NCI-H2029 treated with DMSO at 0.1 percent for 48 hours (cell line): ENCODE measurements at regions not wholly inside any gene's neighbourhood (a gene's known extent, or its start where the extent isn't known, plus 50 kb on each side); places are given as distances from the start of the nearest gene placed in this dataset.
A peak's percentile ranks its signal among the peaks of the same experiment; 100 is the strongest.
"Not testable (repeated sequence)": the region's sequence is repeated elsewhere in the genome, so short reads cannot be mapped to it uniquely, and the experiment has no call there.

ENCODE experiments used
- DNase-seq: peaks from one replicate; lab custom pipeline; 2025; lab: John Stamatoyannopoulos, UW

DNA sequence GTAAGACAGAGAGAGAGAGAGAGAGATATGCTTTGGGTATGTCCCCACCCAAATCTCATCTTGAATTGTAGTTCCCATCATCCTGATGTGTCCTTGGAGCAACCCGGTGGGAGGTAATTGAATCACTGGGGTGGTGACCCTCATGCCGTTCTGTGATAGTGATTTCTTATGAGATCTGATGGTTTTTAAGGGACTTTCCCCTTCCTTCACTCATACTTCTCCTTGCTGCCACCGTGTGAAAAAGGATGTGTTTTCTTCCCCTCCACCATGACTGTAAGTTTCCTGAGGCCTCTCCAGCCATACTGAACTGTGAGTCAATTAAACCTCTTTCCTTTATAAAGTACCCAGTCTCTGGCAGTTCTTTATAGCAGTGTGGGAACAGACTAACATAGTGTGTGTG lies 60.3 kb downstream of the EOMES start:
- DNase-seq = no peak

DNA sequence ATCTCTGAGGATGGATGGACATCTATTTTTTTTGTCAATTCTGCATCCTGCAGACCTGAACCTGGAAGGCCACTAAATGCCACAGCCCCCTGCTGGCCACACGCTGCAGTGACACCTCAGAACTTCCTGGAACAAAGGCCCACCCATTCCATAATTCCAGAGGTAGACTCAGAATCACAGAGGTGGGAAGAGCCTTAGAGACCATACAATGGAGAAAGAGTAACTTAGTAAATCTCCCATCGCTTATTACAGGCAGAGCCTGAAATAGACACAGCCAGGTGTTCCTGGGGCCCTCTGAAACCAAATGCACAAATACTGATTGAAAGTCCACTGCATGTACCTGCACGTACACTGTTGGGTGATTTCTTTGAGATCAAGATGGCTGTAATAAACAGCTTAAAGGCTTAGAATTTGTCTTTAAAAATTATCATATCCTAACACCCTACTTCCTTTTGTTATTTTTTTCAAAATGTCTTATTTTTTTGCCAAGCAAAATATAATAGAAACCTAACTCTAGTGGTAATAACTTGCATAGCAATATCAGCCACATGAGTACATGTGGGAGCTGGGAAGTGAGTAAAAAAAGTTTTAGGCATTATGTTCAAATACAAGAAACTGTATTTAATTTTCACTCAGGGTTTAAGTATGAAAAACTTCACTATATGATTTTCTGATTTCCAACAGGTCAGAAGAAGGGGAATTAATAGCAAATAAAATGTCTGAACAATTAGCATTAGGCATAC lies 62.7 kb downstream of the EOMES start:
- DNase-seq = peak; percentile 50

DNA sequence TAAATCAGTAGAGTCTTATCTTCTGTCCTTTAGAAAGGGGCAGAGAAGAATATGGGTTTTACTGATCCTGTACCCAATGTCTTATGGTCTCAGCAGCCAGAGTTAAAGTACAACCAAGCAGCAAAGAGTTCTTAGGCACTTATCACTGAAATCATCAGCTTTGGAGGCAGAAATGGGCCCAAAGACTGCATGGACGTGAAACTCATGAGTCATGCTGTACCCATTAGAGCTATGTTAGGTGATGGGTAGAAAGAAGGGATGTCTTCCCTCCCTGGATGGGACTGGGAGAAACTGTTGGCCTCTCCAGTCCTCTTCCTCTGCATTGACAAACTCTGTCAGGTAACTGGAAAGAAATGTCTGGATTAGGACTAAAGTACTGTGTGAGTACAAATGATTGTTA lies 63.4 kb downstream of the EOMES start:
- no peak for DNase-seq

DNA sequence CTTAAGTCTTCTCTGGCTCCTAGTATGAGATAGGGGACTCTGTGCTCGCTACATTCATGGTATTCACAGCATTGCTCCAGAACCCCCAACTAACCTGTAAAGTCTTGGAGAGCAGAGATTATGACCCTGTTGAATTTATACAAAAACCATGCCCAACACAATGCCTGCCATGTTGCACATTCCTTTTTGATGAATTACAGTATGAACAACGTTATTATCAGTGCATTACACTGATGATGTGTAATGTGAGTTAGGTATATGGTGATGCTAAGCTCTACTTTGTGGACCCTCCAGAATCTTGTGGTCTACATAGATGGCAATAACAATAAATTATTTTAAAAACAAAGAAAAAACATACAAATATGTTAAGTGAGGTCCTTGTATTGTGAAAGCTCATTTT lies 64.3 kb downstream of the EOMES start:
- DNase-seq = no peak

DNA sequence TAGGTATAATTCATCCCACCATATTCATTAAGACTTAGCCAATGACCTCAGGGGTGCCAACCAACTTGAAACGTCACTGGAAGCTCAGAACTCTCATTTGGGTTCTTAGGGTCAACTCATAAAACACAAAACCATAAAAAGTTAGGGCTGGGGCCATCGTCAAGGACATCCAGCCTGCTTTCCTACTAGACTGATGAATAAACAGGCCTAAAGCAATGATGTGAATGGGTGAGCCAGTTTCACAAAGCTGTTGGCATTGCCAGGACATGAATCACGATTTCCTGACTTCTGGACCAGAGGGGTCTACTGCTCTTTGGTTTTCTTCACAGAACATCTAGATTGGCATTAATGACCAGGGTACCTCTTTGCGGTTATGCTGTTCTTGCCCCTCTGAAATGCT lies 64.7 kb downstream of the EOMES start:
- no peak for DNase-seq

DNA sequence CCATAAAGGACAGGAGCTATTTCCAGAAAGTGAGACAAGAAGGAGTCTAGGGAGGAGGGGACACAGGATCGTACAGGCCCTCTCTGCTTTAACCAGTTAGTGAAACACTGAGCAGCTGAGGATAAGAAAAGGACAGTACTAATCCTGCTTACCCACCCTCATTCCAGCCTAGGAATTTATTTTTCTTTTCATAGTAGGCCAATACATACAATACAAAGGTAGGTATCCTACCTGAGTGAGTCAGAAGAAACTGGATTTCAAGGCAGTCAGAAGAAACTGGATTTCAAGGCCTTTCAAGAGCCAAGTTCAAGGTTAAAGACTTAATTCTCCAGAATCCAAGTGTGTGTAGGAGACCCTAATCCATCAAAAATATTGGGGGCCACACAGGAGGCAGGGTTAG lies 65.3 kb downstream of the EOMES start:
- DNase-seq = no peak

DNA sequence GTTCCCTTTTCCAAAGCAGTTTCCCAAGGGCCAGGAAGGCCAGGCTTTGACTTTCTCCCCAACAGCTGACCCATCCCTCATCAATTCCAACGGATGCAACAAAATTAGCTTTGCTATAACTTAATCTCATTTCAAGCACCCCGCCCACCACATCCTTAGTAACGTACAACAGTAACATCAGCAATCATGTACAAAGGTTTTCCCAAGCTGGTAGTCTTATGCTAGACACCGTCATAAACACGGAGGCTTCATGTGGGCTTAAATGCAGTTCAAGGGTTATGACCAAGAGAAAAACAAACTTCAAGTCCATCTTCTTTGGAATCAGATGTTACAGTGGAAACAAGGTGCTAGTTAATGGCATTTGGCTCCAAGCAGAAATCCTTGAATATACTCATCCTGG lies 66.6 kb downstream of the EOMES start:
- DNase-seq = no peak

DNA sequence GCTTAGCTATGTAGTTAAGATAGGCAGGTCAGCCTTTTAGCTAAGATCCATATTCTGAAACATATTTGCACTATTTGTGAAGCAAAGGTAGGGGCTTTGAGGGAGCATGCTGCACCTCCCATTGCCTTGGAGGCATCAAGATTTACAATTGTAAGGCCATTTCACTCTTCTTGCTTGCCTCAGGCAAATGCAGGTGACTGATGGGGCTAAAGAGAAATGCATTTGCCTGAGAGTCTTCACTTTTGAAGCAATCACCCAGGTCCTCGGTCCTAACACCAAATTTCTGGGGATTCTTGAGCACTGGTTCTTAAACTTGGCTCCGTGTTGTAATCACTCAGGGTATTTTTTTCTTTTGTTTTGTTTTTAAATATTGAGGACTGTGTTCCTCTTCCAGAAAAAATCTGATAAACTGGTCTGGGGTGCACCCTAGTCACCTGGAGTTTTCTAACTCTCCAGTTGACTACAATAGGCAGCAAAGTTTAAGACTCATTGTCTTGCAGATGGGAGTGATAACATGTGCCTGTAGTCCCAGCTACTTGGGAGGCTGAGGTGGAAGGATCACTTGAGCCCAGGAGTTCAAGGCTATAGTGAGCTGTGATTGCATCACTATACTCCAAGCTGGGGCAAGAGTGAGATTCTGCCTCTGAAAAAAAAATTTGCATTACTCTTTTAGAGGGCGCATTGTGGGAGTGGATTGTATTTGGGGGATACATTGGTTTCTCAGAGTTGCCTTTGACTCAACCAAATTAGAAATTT lies 68.1 kb downstream of the EOMES start:
- no peak for DNase-seq

DNA sequence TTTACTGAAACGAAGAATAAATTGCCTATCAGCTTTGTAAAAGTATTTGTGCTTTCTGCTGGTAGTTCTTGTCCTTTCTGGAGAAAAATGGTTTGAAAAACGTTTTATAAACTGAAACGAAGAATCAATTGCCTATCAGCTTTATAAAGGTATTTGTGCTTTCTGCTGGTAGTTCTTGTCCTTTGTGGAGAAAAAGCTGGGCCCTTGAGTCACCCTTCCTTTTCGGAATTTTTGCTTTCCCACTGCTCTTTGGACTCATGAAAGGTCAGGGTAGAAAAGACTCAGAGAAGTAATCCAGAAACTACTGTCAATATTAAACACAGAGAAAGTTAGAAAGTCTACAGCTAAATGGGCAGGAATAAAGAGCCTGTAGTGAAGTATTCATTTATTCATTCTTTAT lies 72.8 kb downstream of the EOMES start:
- DNase-seq = no peak

DNA sequence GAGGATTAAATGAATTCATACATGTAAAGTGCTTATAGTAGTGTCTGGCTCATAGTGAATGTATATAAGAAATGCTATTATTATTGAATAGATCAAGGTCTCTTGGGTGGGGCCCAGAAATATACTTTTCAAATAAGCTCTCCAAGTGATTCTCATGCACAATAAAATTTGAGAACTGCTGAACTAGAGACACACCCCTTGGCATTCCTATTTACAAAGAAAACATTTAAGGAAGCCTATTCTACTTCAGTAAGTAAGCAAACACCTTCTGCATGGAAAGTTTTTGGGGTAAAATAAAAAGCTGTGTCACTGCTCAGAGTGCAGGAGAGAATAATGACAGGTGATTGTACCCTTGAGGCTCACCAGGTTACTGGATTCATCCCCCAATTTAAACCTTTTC lies 75.2 kb downstream of the EOMES start:
- no peak for DNase-seq

DNA sequence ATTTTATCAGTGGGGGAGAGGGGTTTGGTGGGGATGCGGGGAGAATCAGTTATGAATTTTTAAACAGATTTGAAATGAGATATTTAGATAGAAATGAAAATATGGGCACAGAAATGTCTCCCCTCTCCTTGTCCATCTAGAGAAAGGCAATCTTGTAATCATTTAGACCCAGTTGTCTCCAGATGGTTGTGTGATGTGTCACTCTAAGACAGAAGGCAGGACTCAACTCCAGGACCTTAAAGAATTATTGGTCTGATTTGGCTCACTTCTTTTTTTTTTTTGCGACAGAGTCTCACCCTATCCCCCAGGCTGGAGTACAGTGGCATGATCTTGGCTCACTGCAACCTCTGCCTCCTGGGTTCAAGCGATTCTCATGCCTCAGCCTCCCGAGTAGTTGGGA lies 77.2 kb downstream of the EOMES start:
- no peak for DNase-seq

DNA sequence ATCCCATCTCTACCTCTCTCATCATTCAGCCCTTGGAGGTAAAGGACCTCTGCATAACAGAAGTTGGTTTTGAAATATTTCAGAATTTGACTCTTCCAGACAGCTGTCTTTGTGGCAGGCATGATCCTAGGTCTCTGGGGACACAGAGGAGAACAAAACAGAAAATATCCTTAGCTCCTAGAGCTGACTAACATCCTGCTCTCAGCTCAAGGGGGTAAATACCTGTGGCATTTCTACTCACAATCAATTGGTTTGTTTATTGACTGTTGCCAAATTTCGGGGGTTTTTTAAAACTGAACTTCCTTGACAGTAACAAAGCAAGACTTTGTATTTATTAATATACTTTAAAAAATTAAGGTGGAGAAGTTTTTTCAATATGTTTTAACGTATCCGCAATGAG lies 78.8 kb downstream of the EOMES start:
- DNase-seq = no peak

DNA sequence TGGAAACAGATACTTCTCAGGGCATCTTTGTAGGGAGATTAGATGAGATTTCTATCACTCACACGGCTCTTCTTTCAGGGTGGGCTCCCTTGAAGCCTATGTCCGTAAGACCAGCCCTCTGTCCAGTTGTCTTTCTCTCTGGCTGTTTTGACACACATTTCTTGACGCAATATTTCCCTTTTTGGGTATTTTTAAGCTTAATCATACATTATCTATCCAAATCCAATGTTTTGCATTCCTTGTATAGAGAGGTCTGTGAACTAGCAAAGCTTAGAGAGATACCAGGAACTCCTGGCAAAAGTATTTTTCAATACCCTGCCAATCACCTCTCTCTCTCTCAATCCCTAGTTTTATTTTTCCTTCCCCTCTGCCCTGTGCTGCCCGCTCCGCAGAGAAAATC lies 79.3 kb downstream of the EOMES start:
- DNase-seq = no peak

DNA sequence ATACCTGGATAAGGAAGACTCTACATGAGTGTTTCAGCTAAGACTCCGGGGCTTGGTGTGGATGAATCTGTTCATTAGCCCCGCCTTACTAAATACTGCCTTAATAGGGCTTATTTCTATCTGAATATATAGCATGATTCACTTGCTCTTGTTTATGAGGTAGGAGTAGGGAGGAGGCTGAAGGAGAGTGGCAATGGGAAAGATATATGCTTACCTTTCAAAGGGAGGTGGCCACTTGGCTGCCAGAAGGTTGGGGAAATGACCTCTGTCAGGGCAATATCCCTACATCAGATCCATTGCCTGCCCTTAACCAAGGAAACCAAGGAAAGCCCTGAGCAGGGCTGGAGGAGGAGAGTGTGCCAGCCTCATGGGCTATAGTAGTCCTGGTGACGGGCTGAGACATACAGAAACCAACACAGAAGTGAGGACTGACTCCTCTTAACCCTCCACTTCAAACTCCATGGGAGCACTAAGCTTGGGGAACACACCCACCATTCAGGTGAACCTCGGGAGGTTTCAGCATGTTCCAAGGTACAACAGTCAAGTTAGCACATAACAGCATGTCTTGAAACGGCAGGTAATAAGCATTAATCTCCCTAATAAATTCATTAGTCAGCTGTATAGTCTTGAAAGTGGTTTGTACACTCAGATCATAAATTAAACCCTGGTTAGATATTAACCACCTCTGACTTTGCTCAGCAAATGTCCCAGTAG lies 80.1 kb downstream of the EOMES start:
- DNase-seq = no peak

DNA sequence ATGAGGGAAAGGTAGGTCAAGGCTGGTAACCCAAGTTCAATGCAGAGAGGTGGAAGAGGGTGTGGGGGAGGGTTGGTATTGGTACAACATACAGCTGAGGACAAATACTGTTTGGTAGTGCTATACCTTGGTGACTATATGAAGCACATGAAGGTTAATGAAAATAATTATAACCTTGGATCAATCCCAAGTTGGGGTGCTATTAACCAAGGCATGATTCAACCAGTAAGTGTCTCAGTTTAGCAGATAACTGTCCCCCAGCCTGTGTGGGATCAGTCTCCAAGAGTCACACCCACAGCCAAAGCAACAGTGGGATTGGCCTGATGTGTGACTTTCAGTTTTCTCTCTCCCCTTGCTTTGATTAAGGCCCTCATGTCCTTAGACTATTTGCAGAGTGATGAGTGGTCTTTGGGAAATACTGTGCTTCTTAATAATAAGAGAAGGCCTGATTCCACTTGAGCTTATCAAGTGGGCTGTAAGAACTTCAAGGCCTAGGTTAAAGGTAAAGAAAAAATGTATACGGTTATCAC lies 80.8 kb downstream of the EOMES start:
- no peak for DNase-seq

DNA sequence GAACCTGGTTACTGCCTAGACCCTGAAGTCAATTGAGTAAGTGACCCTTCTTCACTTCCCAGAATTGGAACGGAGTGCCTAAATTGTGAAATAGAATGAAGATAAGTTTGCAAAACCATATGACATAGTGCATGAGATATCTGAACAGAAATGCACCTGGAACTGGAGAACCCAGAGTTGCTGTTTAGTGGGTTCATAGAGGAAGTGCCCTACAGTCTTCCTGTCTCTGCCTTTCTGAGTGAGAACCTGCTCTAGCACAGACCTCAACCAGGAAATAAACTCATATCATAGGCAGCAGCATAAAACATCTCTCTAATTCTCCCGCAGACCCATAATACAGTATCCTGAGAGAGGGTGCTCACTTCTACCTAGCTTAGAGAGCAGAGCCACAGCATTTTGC lies 82.9 kb downstream of the EOMES start:
- DNase-seq = no peak

DNA sequence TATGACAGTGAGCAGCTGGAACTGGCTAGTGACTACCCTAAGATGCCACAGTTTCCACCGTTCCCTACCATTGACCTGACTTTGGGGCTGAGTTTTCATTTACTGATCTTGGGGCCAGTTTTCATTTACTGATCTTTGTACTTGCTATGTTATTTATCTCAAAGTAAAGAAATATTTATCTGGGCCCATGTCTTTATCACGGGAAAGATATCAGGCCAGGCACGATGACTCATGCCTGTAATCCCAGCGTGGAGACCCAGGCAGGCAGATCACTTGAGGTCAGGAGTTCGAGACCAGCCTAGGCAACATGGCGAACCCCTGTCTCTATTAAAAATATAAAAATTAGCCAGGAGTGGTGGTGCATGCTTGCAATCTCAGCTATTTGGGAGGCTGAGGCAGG lies 83.5 kb downstream of the EOMES start:
- DNase-seq = no peak

DNA sequence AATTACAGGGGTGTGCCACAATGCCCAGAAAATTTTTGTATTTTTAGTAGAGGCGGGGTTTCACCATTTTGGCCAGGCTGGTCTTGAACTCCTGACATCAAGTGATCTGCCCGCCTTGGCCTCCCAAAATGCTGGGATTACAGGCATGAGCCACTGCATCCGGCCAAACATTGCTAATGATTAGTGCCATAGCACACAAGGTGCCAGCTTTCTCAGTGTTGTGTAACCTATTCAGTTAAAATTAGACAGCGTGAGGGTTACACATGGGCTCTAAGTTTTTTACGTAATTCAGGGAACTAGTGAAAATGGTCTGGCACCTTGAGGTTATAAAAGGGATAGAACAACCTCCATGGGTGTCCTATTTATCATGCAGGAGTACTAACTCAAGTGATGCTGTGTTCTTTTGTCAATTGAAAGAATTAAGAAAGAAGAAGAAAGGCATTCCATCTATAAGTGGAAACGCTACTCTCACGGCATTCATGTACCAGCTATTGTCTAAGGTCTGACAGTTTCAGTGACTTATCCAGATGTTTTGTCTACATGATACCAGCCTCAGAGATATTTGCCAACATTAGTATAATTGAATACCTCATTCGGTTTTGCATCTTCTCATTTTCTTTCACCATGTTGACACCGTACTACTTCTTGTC lies 84.7 kb downstream of the EOMES start:
- DNase-seq = no peak

DNA sequence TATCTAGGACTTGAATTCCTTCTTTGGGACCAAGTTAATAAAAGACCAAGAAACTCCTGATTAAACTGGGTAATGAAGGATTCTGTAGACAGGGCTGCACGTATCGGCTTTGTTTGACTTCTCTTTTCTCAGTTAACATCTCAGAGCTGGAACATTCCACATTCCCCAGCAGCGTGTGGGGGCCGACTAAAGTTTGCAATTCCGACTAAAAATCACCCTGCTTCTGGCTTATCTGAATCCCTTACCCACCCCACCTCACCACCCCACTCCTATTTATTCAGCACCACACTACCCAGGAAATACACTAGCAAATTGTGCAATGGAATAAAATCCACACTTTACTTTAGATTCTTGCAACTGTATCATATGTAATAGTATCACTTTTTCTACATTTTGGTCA lies 87.1 kb downstream of the EOMES start:
- DNase-seq = not testable (repeated sequence)

DNA sequence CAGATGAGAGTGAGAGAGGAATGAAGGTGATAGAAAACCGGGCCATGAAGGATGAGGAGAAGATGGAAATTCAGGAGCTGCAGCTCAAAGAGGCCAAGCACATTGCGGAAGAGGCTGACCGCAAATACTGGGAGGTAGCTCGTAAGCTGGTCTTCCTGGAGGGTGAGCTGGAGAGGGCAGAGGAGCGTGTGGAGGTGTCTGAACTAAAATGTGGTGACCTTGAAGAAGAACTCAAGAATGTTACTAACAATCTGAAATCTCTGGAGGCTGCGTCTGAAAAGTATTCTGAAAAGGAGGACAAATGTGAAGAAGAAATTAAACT lies 88.9 kb downstream of the EOMES start:
- DNase-seq = peak; percentile 13

DNA sequence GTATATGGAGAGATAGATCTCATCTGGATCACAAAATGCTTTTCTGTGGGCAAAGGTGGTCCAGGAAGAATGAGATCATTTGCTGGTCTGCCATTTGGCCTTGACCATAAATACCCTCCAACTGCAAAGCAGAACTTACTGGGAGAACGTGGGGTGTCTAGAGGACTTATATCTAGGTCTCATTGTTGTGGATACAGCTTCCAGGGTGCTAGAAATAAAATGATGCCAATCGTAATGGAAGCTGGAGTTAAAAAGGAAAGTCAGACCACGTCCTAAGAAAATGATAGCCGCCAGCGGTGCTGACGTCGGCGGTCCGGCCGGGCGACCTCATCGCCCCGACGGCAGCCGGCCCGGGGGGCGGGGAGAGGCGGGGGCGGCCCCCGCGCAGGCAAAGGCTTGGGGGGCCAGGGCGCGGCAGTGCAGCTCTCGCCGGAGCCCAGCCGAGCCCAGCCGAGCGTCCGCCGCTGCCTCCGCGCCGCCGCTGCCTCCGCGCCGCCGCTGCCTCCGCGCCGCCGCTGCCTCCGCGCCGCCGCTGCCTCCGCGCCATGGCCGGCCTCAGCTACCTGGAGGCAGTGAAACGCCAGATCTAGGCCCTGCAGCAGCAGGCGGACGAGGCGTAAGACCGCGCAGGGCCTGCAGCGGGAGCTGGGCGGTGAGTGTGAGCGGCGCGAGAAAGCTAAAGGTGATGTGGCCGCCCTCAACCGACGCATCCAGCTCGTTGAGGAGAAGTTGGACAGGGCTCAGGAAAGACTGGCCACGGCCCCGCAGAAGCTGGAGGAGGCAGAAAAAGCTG lies 89.5 kb downstream of the EOMES start:
- DNase-seq = peak; percentile 26

DNA sequence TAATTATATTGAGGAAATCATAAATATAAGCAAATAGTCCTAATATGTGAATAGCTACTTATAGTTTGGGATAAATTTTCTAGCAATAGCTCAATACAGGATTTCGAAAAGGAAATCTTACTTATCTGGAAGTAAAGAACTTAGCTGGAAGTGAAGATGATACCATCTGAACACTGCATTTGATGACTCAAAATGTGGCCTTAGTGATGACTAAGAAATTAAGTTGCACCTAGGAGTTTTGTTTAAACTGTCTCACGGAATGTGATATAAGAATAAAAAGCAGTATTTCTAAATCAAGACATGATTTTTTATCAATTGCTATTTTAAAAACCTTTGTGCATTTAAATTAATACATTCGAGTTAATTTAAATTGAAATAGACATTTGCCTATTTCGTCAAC lies 91.2 kb downstream of the EOMES start:
- no peak for DNase-seq
